Parathyroid adenoma (tissue), 2 donors: ENCODE measurements at regions not wholly inside any gene's neighbourhood (a gene's known extent, or its start where the extent isn't known, plus 50 kb on each side); places are given as distances from the start of the nearest gene placed in this dataset.

Source experiments
- H2AFZ ChIP-seq: fragments of 300-600 bp; sonication (generic); one replicate; pipeline ENCODE4 v1.7.0; 2017; ENCODE audit warnings: antibody characterized with exemption, mild to moderate bottlenecking
- H3K27ac ChIP-seq: fragments of 300-600 bp; sonication (generic); one replicate; pipeline ENCODE4 v1.7.0; 2017
- H3K27me3 ChIP-seq: fragments of 300-600 bp; sonication (generic); one replicate; pipeline ENCODE4 v1.7.0; 2017; ENCODE audit warnings: low read length; ENCODE audit not compliant: control insufficient read depth, insufficient read depth
- H3K36me3 ChIP-seq: fragments of 300-600 bp; sonication (generic); one replicate; pipeline ENCODE4 v1.7.0; 2017; ENCODE audit warnings: low read length; ENCODE audit not compliant: control insufficient read depth, insufficient read depth
- H3K4me1 ChIP-seq: fragments of 300-600 bp; sonication (generic); one replicate; pipeline ENCODE4 v1.7.0; 2017; ENCODE audit warnings: control low read depth
- H3K4me2 ChIP-seq: fragments of 300-600 bp; sonication (generic); one replicate; pipeline ENCODE4 v1.7.0; 2017; ENCODE audit warnings: low read length
- H3K4me3 ChIP-seq: fragments of 300-600 bp; sonication (generic); one replicate; pipeline ENCODE4 v1.7.0; 2017; ENCODE audit warnings: low read depth, low read length
- H3K79me2 ChIP-seq: fragments of 300-600 bp; sonication (generic); one replicate; pipeline ENCODE4 v1.7.0; 2017; ENCODE audit warnings: control low read depth
- H3K9ac ChIP-seq: fragments of 300-600 bp; sonication (generic); one replicate; pipeline ENCODE4 v1.7.0; 2017; ENCODE audit warnings: mild to moderate bottlenecking
- H3K9me3 ChIP-seq: fragments of 300-600 bp; sonication (generic); one replicate; pipeline ENCODE4 v1.7.0; 2017; ENCODE audit warnings: low read length; ENCODE audit not compliant: control insufficient read depth
- CTCF ChIP-seq: fragments of 300-600 bp; sonication (generic); IDR thresholded peaks from one replicate; pipeline ENCODE4 v1.7.0; 2017; ENCODE audit warnings: antibody characterized with exemption, mild to moderate bottlenecking
- donor health status: primary hyperparathyroidism.

GRCh38 chr1:188903241-188903640 is 1574.4 kb downstream of the BRINP3 start:
- Histone ChIP-seq H3K4me1 (no peaks in the 10 kb centered on the region), H2AFZ (no peak overlapping the region), H3K4me2 (no peak overlapping the region), H3K79me2 (no peaks in the 10 kb centered on the region), H3K9ac (no peak overlapping the region), H3K9me3 (no peaks in the 10 kb centered on the region), H3K27me3 (no peaks in the 10 kb centered on the region), H3K27ac (no peak overlapping the region), H3K4me3 (no peak overlapping the region), H3K36me3 (no peaks in the 10 kb centered on the region)
- TF ChIP-seq CTCF, result no peak

DNA sequence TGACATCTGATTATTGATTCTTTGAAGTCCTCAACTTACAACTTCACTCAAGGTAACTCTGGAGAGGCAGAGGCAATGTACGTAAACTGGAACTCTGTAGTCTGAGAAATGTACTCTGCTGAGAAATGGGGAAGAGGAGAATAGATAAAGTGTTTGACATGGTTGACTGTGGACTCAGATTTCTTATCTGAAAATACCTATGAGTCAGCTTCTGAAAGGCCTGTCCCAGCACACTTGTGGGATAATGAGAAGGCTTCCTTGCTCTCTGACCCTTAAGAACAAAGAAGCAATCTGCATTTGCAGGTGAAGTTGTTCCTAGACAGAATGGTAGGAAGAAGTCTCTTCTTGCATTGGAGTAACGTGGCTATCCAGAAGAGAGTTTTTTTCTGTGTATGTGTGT is 1573.5 kb downstream of the BRINP3 start:
- Histone ChIP-seq H2AFZ (no peak overlapping the region), H3K36me3 (no peaks in the 10 kb centered on the region), H3K4me3 (no peak overlapping the region), H3K9ac (no peak overlapping the region), H3K79me2 (no peaks in the 10 kb centered on the region), H3K27me3 (no peaks in the 10 kb centered on the region), H3K9me3 (no peaks in the 10 kb centered on the region), H3K27ac (no peak overlapping the region), H3K4me1 (no peaks in the 10 kb centered on the region), H3K4me2 (no peak overlapping the region)
- no peak for TF ChIP-seq CTCF

GRCh38 chr1:188906921-188907641 is 1570.6 kb downstream of the BRINP3 start:
- no peak for TF ChIP-seq CTCF
- no peaks in the 10 kb centered on the region for H3K4me1 ChIP-seq
- H3K9me3 ChIP-seq, result no peaks in the 10 kb centered on the region
- no peak overlapping the region for H3K4me2 ChIP-seq
- H2AFZ ChIP-seq, result no peak overlapping the region
- no peak overlapping the region for H3K27ac ChIP-seq
- H3K36me3 ChIP-seq, result no peaks in the 10 kb centered on the region
- H3K27me3 ChIP-seq, result no peaks in the 10 kb centered on the region
- no peak overlapping the region for H3K9ac ChIP-seq
- no peak overlapping the region for H3K4me3 ChIP-seq
- H3K79me2 ChIP-seq, result no peaks in the 10 kb centered on the region

GRCh38 chr1:188930382-188930781 is 1547.3 kb downstream of the BRINP3 start:
- H3K79me2 ChIP-seq, result no peaks in the 10 kb centered on the region
- no peaks in the 10 kb centered on the region for H3K9me3 ChIP-seq
- no peak overlapping the region for H3K4me3 ChIP-seq
- H3K27ac ChIP-seq, result no peak overlapping the region
- no peaks in the 10 kb centered on the region for H3K36me3 ChIP-seq
- no peaks in the 10 kb centered on the region for H3K4me1 ChIP-seq
- H3K4me2 ChIP-seq, result no peak overlapping the region
- no peak for TF ChIP-seq CTCF
- H3K27me3 ChIP-seq, result no peaks in the 10 kb centered on the region
- no peak overlapping the region for H3K9ac ChIP-seq
- H2AFZ ChIP-seq, result no peak overlapping the region

DNA sequence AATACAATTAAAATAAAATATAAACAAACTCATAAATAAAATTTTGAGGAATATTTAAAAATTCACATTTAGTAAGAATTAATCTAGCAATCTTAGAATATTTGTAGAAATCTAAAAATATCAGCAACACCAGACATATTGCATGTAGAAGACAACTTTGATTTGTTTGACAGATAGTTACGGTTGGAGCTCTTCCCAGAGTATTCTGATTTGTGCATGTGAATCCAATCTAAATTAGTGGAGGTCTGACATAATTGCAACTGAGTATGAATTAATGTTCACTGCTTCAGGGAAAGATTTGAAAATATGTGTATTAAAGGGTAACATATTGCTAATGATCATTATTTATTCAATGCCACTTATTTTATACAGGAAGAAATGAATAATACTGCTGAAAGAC is 1546.2 kb downstream of the BRINP3 start:
- Histone ChIP-seq H3K4me1 (no peaks in the 10 kb centered on the region), H3K79me2 (no peaks in the 10 kb centered on the region), H3K4me2 (no peak overlapping the region), H3K27me3 (no peaks in the 10 kb centered on the region), H3K4me3 (no peak overlapping the region), H3K27ac (no peak overlapping the region), H3K9me3 (no peaks in the 10 kb centered on the region), H3K36me3 (no peaks in the 10 kb centered on the region), H3K9ac (no peak overlapping the region), H2AFZ (no peak overlapping the region)
- no peak for TF ChIP-seq CTCF
